ENCODE measurements at regions not wholly inside any gene's neighbourhood (a gene's known extent, or its start where the extent isn't known, plus 50 kb on each side); places are given as distances from the start of the nearest gene placed in this dataset.

- Histone ChIP-seq H3K9me2 (no peaks in the 10 kb centered on the region), H3K36me3 (replicated peaks in 1 of 2; ENCODE audit: control insufficient read depth in 1 of 2, insufficient read depth in 2 of 2, low read length in 1 of 2) (no peaks in the 10 kb centered on the region), H3F3A (replicated peaks; ENCODE audit: insufficient read depth) (no peaks in the 10 kb centered on the region), H3K4me2 (no peak overlapping the region), H4K20me1 (ENCODE audit: insufficient read depth) (no peaks in the 10 kb centered on the region), H3K4me1 (ENCODE audit: control insufficient read depth in 1 of 2, insufficient read depth in 2 of 2, low read depth in 1 of 2, low read length in 1 of 2) (peaks cover 4 to 11% of the 10 kb centered on the region in 2 experiments; a peak in 2 of 4 replicates), H3K79me2 (ENCODE audit: insufficient read depth) (no peaks in the 10 kb centered on the region), H3K9ac (no peak overlapping the region), H3K27me3 (ENCODE audit: insufficient read depth) (no peaks in the 10 kb centered on the region), H2AFZ (ENCODE audit: low read depth) (no peak overlapping the region), H3K4me3 (ENCODE audit: low read depth in 2 of 2, low read length in 1 of 2) (no peak overlapping the region), H3K9me3 (no peaks in the 10 kb centered on the region), H3K27ac (ENCODE audit: low read depth in 2 of 2, low read length in 1 of 2) (no peak overlapping the region)
- CTCF ChIA-PET = no interaction called here
- 83% methylated on average over 13 of the region's 13 CpGs for WGBS (ENCODE audit: low lambda C conversion rate)
- no peak for DNase-seq
- POLR2A ChIA-PET = no interaction called here
- TF ChIP-seq POLR2AphosphoS5 (IDR thresholded peaks at IDR 0.05; ENCODE audit: low read depth, low read length) (no peak), MEF2A (IDR thresholded peaks at IDR 0.05; ENCODE audit: borderline replicate concordance, low read depth) (no peak), TCF12 (IDR thresholded peaks at IDR 0.05) (peak; percentile 31; the same call in 1 of the 2 replicates), FOSL2 (IDR thresholded peaks at IDR 0.05; ENCODE audit: borderline replicate concordance, low read depth) (0 out of 2 replicates have a peak, but pooled peaks have one; percentile 32), USF1 (IDR thresholded peaks at IDR 0.05; ENCODE audit: borderline replicate concordance, low read depth) (peak; percentile 24; the same call in 1 of the 2 replicates), EP300 (IDR thresholded peaks at IDR 0.05; ENCODE audit: borderline replicate concordance in 1 of 2, low read depth in 1 of 2, low read length in 1 of 2) (no peak), MXI1 (IDR thresholded peaks at IDR 0.05; ENCODE audit: low read depth, low read length) (no peak), FOXM1 (IDR thresholded peaks at IDR 0.05; ENCODE audit: low read depth) (no peak), MAX (IDR thresholded peaks at IDR 0.05; ENCODE audit: low read depth) (peak; percentile 21; the same call in 1 of the 2 replicates), JUND (IDR thresholded peaks at IDR 0.05) (no peak), RAD21 (IDR thresholded peaks at IDR 0.05; ENCODE audit: low read length) (no peak), PBX3 (IDR thresholded peaks at IDR 0.05) (no peak), TAF1 (IDR thresholded peaks at IDR 0.05; ENCODE audit: borderline replicate concordance, low read depth, low read length) (no peak), CHD2 (IDR thresholded peaks at IDR 0.05; ENCODE audit: low read length, partially characterized antibody) (no peak), REST (IDR thresholded peaks at IDR 0.05; ENCODE audit: low read depth, low read length) (no peak), USF2 (IDR thresholded peaks at IDR 0.05; ENCODE audit: borderline replicate concordance, low read depth, low read length) (no peak), EZH2phosphoT487 (IDR thresholded peaks at IDR 0.05; ENCODE audit: borderline replicate concordance, low read depth) (no peak), GATA2 (CRISPR knock-in tag; IDR thresholded peaks at IDR 0.05) (no peak), RXRA (IDR thresholded peaks at IDR 0.05; ENCODE audit: borderline replicate concordance, low read depth) (no peak), GABPA (IDR thresholded peaks at IDR 0.05; ENCODE audit: low read depth) (no peak), YY1 (IDR thresholded peaks at IDR 0.05; ENCODE audit: low read depth) (no peak), ELF1 (IDR thresholded peaks at IDR 0.05) (no peak), SIN3A (IDR thresholded peaks at IDR 0.05; ENCODE audit: borderline replicate concordance, low read depth, low read length) (no peak), FOXJ3 (CRISPR knock-in tag; IDR thresholded peaks at IDR 0.05) (no peak), RCOR1 (IDR thresholded peaks at IDR 0.05; ENCODE audit: low read length) (no peak), SMC3 (IDR thresholded peaks at IDR 0.05; ENCODE audit: low read depth, low read length) (no peak), TEAD4 (IDR thresholded peaks at IDR 0.05; ENCODE audit: borderline replicate concordance, insufficient read depth) (no peak)
Measured at GRCh38 chr2:111659361-111660333, 224.3 kb downstream of the ANAPC1 start.
